Embryonic facial prominence (tissue), 1 donor: ENCODE measurements at regions not wholly inside any gene's neighbourhood (a gene's known extent, or its start where the extent isn't known, plus 50 kb on each side); places are given as distances from the start of the nearest gene placed in this dataset.

ENCODE experiments used
- DNase-seq: peaks from one replicate; pipeline ENCODE4 v3.0.0-alpha.2; 2016; ENCODE audit errors: extremely low spot score

- no peak for DNase-seq
Observed at GRCh38 chr1:221302810-221303209, 423.6 kb downstream of the HLX start.

- DNase-seq = no peak
Observed at GRCh38 chr1:221303623-221304022, 424.4 kb downstream of the HLX start.

DNA sequence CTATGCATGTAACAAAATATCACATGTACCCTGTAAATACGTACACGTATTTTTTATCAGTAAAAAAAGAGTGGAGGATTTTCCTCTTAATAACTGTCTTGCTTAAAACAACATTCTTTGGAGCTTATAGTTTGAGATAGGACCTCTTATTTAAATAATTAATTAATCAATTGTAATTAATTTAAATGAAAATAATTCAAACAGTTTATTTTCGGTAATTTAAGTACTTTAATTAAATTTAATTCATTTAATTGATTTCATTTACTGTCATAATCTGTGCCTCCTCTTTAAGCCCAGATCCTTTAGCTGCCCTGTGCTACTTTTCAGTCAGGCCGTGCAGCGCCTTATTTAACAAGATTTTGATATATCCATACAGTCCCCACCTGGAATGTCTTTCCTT lies 427.0 kb downstream of the HLX start:
- DNase-seq = no peak

DNA sequence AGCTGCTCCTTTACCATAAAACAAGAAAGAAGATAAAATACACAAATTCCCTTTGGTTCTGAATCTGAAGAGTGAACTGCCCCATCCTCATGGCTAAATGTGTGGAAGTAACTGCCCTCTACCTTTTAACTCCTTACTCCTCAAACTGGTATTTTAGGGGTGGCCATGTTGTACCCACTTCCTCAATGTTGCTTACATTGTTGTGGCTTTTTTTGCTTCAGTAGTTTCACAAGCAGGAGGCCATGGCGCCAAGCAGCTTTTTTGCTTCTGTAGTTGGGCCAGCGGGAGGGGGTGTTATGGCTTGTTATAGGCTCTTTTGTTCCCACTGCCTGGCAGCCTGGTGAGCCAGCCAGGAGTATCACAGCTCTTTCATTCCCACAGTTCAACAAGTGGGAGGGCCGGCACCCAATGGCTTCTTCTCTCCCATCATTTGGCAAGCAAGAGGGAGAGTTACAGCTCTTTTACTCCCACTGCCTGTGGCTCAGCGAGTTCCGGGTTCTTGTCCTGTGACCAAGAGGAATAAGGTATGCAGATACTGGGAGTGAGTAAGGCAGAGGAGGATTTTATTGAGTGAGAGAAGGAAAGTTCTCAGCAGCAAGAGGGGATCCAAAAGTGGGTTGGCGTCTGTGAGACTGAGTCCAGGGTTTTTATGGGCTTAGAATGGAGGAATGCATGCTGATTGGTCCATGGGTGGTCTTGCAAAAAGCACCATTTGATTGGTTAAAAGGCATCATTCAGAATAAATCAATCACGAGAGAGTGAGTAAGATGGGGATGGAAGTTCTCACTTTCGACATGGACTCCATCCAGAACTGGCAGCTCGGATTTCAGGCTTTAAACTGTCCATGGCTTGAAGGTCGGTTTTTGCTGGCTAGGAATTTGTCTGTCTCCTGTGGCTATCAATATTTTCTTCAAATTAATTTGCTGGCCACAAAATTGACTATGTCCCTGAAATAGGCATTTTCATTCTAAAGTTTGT lies 429.6 kb downstream of the HLX start:
- DNase-seq = no peak

DNA sequence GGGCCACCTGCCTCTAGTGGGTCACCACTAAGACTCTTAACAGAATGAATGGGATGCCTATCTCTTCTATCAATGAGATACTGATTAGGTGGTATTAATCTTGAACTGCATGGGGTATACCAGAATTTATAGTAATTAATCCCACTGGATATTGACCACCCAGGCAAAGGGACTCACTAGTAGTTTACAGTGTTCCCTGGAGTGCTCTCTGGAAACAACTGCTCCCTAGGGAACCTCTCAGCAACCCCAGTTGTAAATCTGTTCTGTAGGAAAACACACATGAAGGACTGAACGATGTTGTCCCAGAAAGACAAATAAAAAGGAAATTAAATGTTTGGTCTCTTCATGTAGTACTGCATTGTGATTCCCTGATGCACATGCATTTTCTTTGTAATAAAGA lies 430.5 kb downstream of the HLX start:
- DNase-seq = no peak

DNA sequence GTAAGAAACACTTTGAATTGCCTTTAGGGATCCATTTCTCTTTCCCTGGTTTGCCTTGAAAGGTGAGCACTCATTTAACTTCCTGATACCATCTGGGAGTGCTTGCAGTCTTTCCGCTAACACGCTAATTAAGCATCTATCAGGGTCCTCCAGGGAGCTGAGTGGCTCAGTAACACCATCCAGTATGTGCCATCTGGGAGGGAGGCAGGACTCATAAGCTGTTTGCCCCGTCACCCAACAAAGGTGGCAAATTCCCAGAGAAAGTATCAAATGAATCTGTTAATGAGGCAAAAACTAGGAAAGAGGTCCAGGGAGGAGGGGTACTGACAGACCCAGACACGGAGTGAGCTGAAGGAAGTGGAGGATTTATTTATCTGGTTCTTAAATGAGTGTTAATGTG lies 430.9 kb downstream of the HLX start:
- no peak for DNase-seq

- no peak for DNase-seq
Observed at GRCh38 chr1:221315330-221315729, 426.6 kb downstream of the DUSP10 start.

DNA sequence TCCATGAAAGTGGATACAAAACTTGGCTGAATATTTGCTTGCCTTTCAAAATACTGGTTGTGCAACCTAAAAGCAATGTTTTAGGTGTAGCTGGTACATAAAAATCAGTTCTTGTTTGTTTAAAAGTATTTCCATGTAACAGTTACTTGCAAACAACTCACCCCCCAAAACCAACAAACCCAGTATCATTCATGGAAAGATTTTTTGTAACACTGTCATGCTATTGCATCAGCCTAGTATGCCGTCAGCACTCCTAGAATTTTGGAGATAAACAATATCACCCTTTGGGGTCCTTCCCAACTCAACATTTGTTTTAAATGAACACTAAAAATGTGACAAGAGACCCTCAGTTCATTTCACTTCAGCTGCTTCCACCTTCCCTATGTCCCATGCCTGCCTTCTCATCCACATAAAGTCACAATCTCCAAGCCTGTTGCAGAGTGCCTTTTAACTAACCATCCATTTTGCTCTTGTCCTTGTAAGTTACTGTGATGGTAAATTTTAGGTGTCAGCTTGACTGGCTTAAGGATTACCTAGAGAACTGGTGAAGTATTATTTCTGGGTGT lies 425.3 kb downstream of the DUSP10 start:
- DNase-seq = no peak

- no peak for DNase-seq
Observed at GRCh38 chr1:221317537-221317936, 424.4 kb downstream of the DUSP10 start.

GRCh38 chr1:221327954-221328353 lies 413.9 kb downstream of the DUSP10 start:
- DNase-seq = no peak

- no peak for DNase-seq
Observed at GRCh38 chr1:221328371-221328770, 413.5 kb downstream of the DUSP10 start.

DNA sequence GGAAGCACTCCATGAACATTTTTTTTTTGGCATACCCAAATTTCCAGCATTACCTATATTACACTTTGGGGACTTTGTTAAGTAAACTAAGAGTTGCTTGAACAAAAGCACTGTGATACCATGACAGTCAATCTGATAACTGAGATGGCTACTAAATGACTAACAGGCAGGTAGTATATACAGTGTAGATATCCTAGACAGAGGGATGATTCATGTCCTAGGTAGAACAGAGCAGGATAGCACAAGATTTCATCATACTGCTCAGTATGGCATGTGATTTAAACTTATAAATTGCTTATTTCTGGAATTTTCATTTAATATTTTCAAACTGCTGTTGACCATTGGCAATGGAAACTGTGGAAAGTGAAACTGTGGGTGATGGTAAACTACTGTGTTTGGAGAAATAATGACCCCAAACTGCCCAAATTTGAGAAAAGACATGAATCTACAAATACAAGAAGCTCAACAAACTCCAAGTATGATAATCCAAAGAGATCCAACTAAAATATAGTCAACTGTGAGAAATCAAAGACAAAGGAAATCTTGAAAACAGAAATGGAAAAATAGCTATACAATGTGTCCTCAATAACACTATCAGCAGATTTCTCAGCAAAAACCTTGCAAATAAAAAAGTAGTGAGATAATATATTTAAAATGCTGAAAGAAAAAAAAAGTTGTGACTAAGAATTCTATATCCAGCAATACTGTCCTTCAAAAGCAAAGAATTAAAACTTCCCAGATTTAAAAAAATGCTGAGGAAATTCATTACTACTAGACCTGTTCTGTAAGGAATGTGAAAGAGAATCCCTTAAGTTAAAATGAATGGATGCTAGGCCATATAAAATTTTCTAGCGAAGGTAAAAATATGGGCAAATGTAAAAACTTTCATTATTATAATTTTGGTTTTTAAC lies 410.4 kb downstream of the DUSP10 start:
- DNase-seq = no peak

DNA sequence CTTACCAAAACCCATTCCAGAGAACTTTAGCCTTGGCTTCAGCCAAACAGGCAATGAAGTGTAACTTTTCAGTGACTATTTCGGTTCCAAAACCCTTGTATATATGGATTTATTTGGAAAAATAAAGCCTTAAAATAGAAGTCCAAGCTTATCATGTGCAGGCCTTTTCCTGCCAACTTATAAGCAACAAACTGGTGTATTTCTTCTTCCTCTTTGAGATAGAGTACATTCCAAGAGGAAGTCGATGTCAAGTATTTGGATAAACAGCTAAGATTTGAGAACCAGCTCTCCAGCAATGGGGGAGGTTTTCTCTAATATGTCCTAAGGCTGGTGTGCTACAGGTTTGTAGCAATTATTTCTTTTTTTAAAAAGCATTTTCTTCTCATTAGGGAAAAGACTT lies 407.8 kb downstream of the DUSP10 start:
- no peak for DNase-seq

- DNase-seq = no peak
Observed at GRCh38 chr1:221335161-221336101, 406.5 kb downstream of the DUSP10 start.

- no peak for DNase-seq
Observed at GRCh38 chr1:221336126-221336525, 405.8 kb downstream of the DUSP10 start.

DNA sequence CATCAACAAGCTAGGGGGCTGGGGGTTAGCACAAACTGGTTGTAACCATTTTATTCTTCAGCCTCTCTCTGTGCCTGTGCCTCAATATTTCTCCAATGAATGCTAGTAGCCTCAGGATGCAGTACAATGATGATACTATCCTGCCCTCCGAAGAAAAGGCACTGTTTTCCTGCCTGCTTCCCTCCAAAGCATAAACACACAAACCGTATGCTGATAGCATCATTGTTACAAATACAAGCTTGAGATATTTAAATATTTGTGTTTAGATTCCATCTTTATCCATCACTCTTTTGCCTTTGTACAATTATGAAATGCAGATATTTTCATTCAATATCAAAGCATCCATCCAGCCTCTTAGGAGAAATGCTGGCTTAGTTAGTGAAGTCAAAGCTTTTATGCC lies 404.8 kb downstream of the DUSP10 start:
- DNase-seq = no peak

- no peak for DNase-seq
Observed at GRCh38 chr1:221343136-221343535, 398.8 kb downstream of the DUSP10 start.

DNA sequence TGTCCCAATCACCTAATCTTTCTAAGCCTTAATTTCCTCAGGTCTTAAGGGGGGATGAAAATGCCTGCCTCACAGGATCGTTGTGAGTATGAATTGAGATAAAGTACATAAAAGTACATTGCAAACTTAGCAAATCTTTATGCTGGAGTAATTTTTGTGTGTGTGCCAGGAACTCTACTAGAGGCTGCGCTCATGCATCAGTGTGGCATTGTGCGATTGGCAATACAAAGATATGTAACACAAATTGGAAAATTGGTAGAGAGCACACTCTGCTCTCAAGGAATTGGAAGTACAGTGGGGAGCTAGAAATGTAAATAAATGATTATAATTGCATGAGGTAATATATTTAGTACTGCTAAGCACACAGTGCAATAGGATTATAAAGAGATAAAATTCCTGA lies 398.3 kb downstream of the DUSP10 start:
- DNase-seq = no peak

- DNase-seq = no peak
Observed at GRCh38 chr1:221344693-221345092, 397.2 kb downstream of the DUSP10 start.

- no peak for DNase-seq
Observed at GRCh38 chr1:221347706-221348105, 394.2 kb downstream of the DUSP10 start.

DNA sequence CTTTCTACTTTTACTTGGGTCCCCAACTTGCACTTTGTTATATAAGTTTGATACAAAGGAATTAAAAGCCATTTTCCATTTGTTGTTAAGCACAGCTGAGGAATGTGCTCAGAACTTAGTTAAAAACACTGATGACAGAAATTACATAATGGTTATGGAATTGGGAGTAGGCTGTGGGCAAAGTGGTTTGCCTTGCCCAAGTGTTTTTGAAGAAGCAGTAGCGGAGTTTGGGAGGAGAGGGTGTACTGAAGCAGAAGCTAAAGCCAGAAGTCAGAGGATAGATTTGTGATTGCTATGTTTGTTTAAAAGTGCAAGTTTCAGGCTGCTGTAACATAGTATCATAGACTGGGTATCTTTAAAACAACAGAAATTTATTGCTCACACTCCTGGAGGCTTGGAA lies 391.8 kb downstream of the DUSP10 start:
- no peak for DNase-seq
